Liver (tissue), 3 donors: ENCODE measurements at regions not wholly inside any gene's neighbourhood (a gene's known extent, or its start where the extent isn't known, plus 50 kb on each side); places are given as distances from the start of the nearest gene placed in this dataset.

ENCODE experiments used
- EGR1 ChIP-seq, 2 donors: IDR thresholded peaks; 2 replicates each; pipeline ENCODE4 v1.6.1; 2016 to 2018; ENCODE audit warnings: antibody characterized with exemption in 2 of 2, low read depth in 2 of 2
- FOXA1 ChIP-seq: IDR thresholded peaks from 2 replicates; pipeline ENCODE4 v1.6.1; 2016; ENCODE audit warnings: antibody characterized with exemption
- HNF4G ChIP-seq: IDR thresholded peaks from 2 replicates; pipeline ENCODE4 v1.6.1; 2016; ENCODE audit warnings: antibody characterized with exemption
- RAD21 ChIP-seq, 2 donors: IDR thresholded peaks; 2 replicates each; pipeline ENCODE4 v1.6.1; 2016; ENCODE audit warnings: antibody characterized with exemption in 2 of 2, mild to moderate bottlenecking in 2 of 2
- REST ChIP-seq: IDR thresholded peaks from 2 replicates; pipeline ENCODE4 v1.6.1; 2016; ENCODE audit warnings: antibody characterized with exemption, mild to moderate bottlenecking
- RXRA ChIP-seq, 2 donors: IDR thresholded peaks; 2 replicates each; pipeline ENCODE4 v1.6.1; 2017 to 2018; ENCODE audit warnings: antibody characterized with exemption in 2 of 2, mild to moderate bottlenecking in 1 of 2
- SP1 ChIP-seq: IDR thresholded peaks from 2 replicates; pipeline ENCODE4 v1.6.1; 2018; ENCODE audit warnings: antibody characterized with exemption, mild to moderate bottlenecking
- YY1 ChIP-seq: IDR thresholded peaks from 2 replicates; pipeline ENCODE4 v1.6.1; 2016; ENCODE audit warnings: antibody characterized with exemption, mild to moderate bottlenecking
- ZBTB33 ChIP-seq: IDR thresholded peaks from 2 replicates; pipeline ENCODE4 v1.6.1; 2016; ENCODE audit warnings: antibody characterized with exemption
- TF ChIP-seq, protein P1 (sequence below): fragments of 150-350 bp; IDR thresholded peaks from 2 replicates; pipeline ENCODE4 v1.5.1; 2017; ENCODE audit warnings: improper control_type of control experiment, low read depth, low read length; ENCODE audit not compliant: missing input control
- donor health status: healthy.
- donor health status: healthy.

- TF ChIP-seq RXRA (IDR thresholded peaks at IDR 0.05), result no peak
- no peak for TF ChIP-seq FOXA1
- TF ChIP-seq ZBTB33, result no peak
- TF ChIP-seq, protein P1, sequence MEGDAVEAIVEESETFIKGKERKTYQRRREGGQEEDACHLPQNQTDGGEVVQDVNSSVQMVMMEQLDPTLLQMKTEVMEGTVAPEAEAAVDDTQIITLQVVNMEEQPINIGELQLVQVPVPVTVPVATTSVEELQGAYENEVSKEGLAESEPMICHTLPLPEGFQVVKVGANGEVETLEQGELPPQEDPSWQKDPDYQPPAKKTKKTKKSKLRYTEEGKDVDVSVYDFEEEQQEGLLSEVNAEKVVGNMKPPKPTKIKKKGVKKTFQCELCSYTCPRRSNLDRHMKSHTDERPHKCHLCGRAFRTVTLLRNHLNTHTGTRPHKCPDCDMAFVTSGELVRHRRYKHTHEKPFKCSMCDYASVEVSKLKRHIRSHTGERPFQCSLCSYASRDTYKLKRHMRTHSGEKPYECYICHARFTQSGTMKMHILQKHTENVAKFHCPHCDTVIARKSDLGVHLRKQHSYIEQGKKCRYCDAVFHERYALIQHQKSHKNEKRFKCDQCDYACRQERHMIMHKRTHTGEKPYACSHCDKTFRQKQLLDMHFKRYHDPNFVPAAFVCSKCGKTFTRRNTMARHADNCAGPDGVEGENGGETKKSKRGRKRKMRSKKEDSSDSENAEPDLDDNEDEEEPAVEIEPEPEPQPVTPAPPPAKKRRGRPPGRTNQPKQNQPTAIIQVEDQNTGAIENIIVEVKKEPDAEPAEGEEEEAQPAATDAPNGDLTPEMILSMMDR, result no peak
- TF ChIP-seq SP1, result no peak
- TF ChIP-seq YY1, result no peak
- TF ChIP-seq RAD21 (IDR thresholded peaks at IDR 0.05), result no peak
- no peak for TF ChIP-seq REST
- TF ChIP-seq HNF4G, result no peak
- TF ChIP-seq EGR1 (IDR thresholded peaks at IDR 0.05; ENCODE audit: low read depth in 2 of 2), result no peak
Measured at GRCh38 chr1:181170194-181170593, 81.7 kb downstream of the IER5 start.
